ENCODE measurements at regions not wholly inside any gene's neighbourhood (a gene's known extent, or its start where the extent isn't known, plus 50 kb on each side); places are given as distances from the start of the nearest gene placed in this dataset.

- Histone ChIP-seq H3K4me2 (ENCODE audit: low read depth, low read length, poor library complexity, severe bottlenecking) (no peak overlapping the region), H3K9ac (ENCODE audit: low read length) (no peak overlapping the region), H3K9me2 (replicated peaks; ENCODE audit: insufficient read depth, low read length) (no peaks in the 10 kb centered on the region), H3K4me3 (ENCODE audit: low read length) (no peak overlapping the region), H3K9me3 (ENCODE audit: low read length) (no peaks in the 10 kb centered on the region), H3K27me3 (ENCODE audit: low read length) (no peaks in the 10 kb centered on the region), H3K36me3 (ENCODE audit: insufficient read depth, low read length) (no peaks in the 10 kb centered on the region), H4K20me1 (ENCODE audit: insufficient read depth, low read depth, low read length) (no peaks in the 10 kb centered on the region), H3K27ac (ENCODE audit: low read length) (no peak overlapping the region), H3K79me2 (ENCODE audit: low read length) (no peaks in the 10 kb centered on the region), H3K4me1 (ENCODE audit: low read length) (no peaks in the 10 kb centered on the region), H2AFZ (ENCODE audit: low read length) (no peak overlapping the region)
- no peak for DNase-seq
These were observed 446.8 kb upstream of the RARB start for GRCh38 chr3:24981309-24981708.

- Histone ChIP-seq H3K9ac (ENCODE audit: low read length) (no peak overlapping the region), H2AFZ (ENCODE audit: low read length) (no peak overlapping the region), H3K79me2 (ENCODE audit: low read length) (no peaks in the 10 kb centered on the region), H3K4me2 (ENCODE audit: low read depth, low read length, poor library complexity, severe bottlenecking) (no peak overlapping the region), H4K20me1 (ENCODE audit: insufficient read depth, low read depth, low read length) (no peaks in the 10 kb centered on the region), H3K9me3 (ENCODE audit: low read length) (no peaks in the 10 kb centered on the region), H3K4me1 (ENCODE audit: low read length) (no peaks in the 10 kb centered on the region), H3K27ac (ENCODE audit: low read length) (no peak overlapping the region), H3K36me3 (ENCODE audit: insufficient read depth, low read length) (no peaks in the 10 kb centered on the region), H3K9me2 (replicated peaks; ENCODE audit: insufficient read depth, low read length) (no peaks in the 10 kb centered on the region), H3K27me3 (ENCODE audit: low read length) (no peaks in the 10 kb centered on the region), H3K4me3 (ENCODE audit: low read length) (no peak overlapping the region)
- no peak for DNase-seq
These were observed 446.1 kb upstream of the RARB start for GRCh38 chr3:24981924-24982323.

GRCh38 chr3:24985668-24986067, 442.4 kb upstream of the RARB start:
- DNase-seq: no peak
- Histone ChIP-seq H3K4me3 (ENCODE audit: low read length) (no peak overlapping the region), H3K9me3 (ENCODE audit: low read length) (no peaks in the 10 kb centered on the region), H2AFZ (ENCODE audit: low read length) (no peak overlapping the region), H3K4me2 (ENCODE audit: low read depth, low read length, poor library complexity, severe bottlenecking) (no peak overlapping the region), H3K79me2 (ENCODE audit: low read length) (no peaks in the 10 kb centered on the region), H3K4me1 (ENCODE audit: low read length) (no peaks in the 10 kb centered on the region), H3K27me3 (ENCODE audit: low read length) (no peaks in the 10 kb centered on the region), H3K9me2 (replicated peaks; ENCODE audit: insufficient read depth, low read length) (no peaks in the 10 kb centered on the region), H3K27ac (ENCODE audit: low read length) (no peak overlapping the region), H3K9ac (ENCODE audit: low read length) (no peak overlapping the region), H3K36me3 (ENCODE audit: insufficient read depth, low read length) (no peaks in the 10 kb centered on the region), H4K20me1 (ENCODE audit: insufficient read depth, low read depth, low read length) (no peaks in the 10 kb centered on the region)

- Histone ChIP-seq H4K20me1 (ENCODE audit: insufficient read depth, low read depth, low read length) (no peaks in the 10 kb centered on the region), H3K9ac (ENCODE audit: low read length) (no peak overlapping the region), H3K9me3 (ENCODE audit: low read length) (no peaks in the 10 kb centered on the region), H3K79me2 (ENCODE audit: low read length) (no peaks in the 10 kb centered on the region), H3K36me3 (ENCODE audit: insufficient read depth, low read length) (no peaks in the 10 kb centered on the region), H3K4me2 (ENCODE audit: low read depth, low read length, poor library complexity, severe bottlenecking) (no peak overlapping the region), H3K4me3 (ENCODE audit: low read length) (no peak overlapping the region), H3K4me1 (ENCODE audit: low read length) (no peaks in the 10 kb centered on the region), H3K9me2 (replicated peaks; ENCODE audit: insufficient read depth, low read length) (no peaks in the 10 kb centered on the region), H3K27me3 (ENCODE audit: low read length) (no peaks in the 10 kb centered on the region), H3K27ac (ENCODE audit: low read length) (no peak overlapping the region), H2AFZ (ENCODE audit: low read length) (no peak overlapping the region)
- DNase-seq: no peak
These were observed 441.5 kb upstream of the RARB start for GRCh38 chr3:24986612-24987011.

- Histone ChIP-seq H3K27me3 (ENCODE audit: low read length) (no peaks in the 10 kb centered on the region), H3K4me1 (ENCODE audit: low read length) (no peaks in the 10 kb centered on the region), H2AFZ (ENCODE audit: low read length) (no peak overlapping the region), H3K79me2 (ENCODE audit: low read length) (no peaks in the 10 kb centered on the region), H3K4me2 (ENCODE audit: low read depth, low read length, poor library complexity, severe bottlenecking) (no peak overlapping the region), H3K9me2 (replicated peaks; ENCODE audit: insufficient read depth, low read length) (no peaks in the 10 kb centered on the region), H3K4me3 (ENCODE audit: low read length) (no peak overlapping the region), H3K36me3 (ENCODE audit: insufficient read depth, low read length) (no peaks in the 10 kb centered on the region), H4K20me1 (ENCODE audit: insufficient read depth, low read depth, low read length) (no peaks in the 10 kb centered on the region), H3K9ac (ENCODE audit: low read length) (no peak overlapping the region), H3K9me3 (ENCODE audit: low read length) (no peaks in the 10 kb centered on the region), H3K27ac (ENCODE audit: low read length) (no peak overlapping the region)
- DNase-seq: no peak
These were observed 428.7 kb upstream of the RARB start for GRCh38 chr3:24999357-24999756.

GRCh38 chr3:25000971-25001591, 427.0 kb upstream of the RARB start:
- Histone ChIP-seq H3K27ac (ENCODE audit: low read length) (no peak overlapping the region), H3K4me2 (ENCODE audit: low read depth, low read length, poor library complexity, severe bottlenecking) (no peak overlapping the region), H3K9ac (ENCODE audit: low read length) (no peak overlapping the region), H4K20me1 (ENCODE audit: insufficient read depth, low read depth, low read length) (no peaks in the 10 kb centered on the region), H2AFZ (ENCODE audit: low read length) (no peak overlapping the region), H3K9me3 (ENCODE audit: low read length) (no peaks in the 10 kb centered on the region), H3K4me3 (ENCODE audit: low read length) (no peak overlapping the region), H3K27me3 (ENCODE audit: low read length) (no peaks in the 10 kb centered on the region), H3K36me3 (ENCODE audit: insufficient read depth, low read length) (no peaks in the 10 kb centered on the region), H3K79me2 (ENCODE audit: low read length) (no peaks in the 10 kb centered on the region), H3K4me1 (ENCODE audit: low read length) (no peaks in the 10 kb centered on the region), H3K9me2 (replicated peaks; ENCODE audit: insufficient read depth, low read length) (no peaks in the 10 kb centered on the region)
- DNase-seq: no peak

- Histone ChIP-seq H3K9me2 (replicated peaks; ENCODE audit: insufficient read depth, low read length) (no peaks in the 10 kb centered on the region), H2AFZ (ENCODE audit: low read length) (no peak overlapping the region), H4K20me1 (ENCODE audit: insufficient read depth, low read depth, low read length) (no peaks in the 10 kb centered on the region), H3K4me3 (ENCODE audit: low read length) (no peak overlapping the region), H3K4me2 (ENCODE audit: low read depth, low read length, poor library complexity, severe bottlenecking) (no peak overlapping the region), H3K9me3 (ENCODE audit: low read length) (no peaks in the 10 kb centered on the region), H3K9ac (ENCODE audit: low read length) (no peak overlapping the region), H3K4me1 (ENCODE audit: low read length) (no peaks in the 10 kb centered on the region), H3K27me3 (ENCODE audit: low read length) (no peaks in the 10 kb centered on the region), H3K79me2 (ENCODE audit: low read length) (no peaks in the 10 kb centered on the region), H3K27ac (ENCODE audit: low read length) (no peak overlapping the region), H3K36me3 (ENCODE audit: insufficient read depth, low read length) (no peaks in the 10 kb centered on the region)
- DNase-seq: no peak
These were observed 426.0 kb upstream of the RARB start for GRCh38 chr3:25002052-25002451.

GRCh38 chr3:25007974-25008658, 419.9 kb upstream of the RARB start:
- H4K20me1 ChIP-seq (ENCODE audit: insufficient read depth, low read depth, low read length): no peaks in the 10 kb centered on the region
- H3K9me2 ChIP-seq (replicated peaks; ENCODE audit: insufficient read depth, low read length): no peaks in the 10 kb centered on the region
- H2AFZ ChIP-seq (ENCODE audit: low read length): no peak overlapping the region
- no peaks in the 10 kb centered on the region for H3K79me2 ChIP-seq (ENCODE audit: low read length)
- no peak overlapping the region for H3K4me2 ChIP-seq (ENCODE audit: low read depth, low read length, poor library complexity, severe bottlenecking)
- H3K4me1 ChIP-seq (ENCODE audit: low read length): no peaks in the 10 kb centered on the region
- H3K27ac ChIP-seq (ENCODE audit: low read length): no peak overlapping the region
- H3K9me3 ChIP-seq (ENCODE audit: low read length): no peaks in the 10 kb centered on the region
- H3K27me3 ChIP-seq (ENCODE audit: low read length): no peaks in the 10 kb centered on the region
- no peak overlapping the region for H3K9ac ChIP-seq (ENCODE audit: low read length)
- no peaks in the 10 kb centered on the region for H3K36me3 ChIP-seq (ENCODE audit: insufficient read depth, low read length)
- no peak for DNase-seq
- H3K4me3 ChIP-seq (ENCODE audit: low read length): no peak overlapping the region
